ENCODE measurements at regions not wholly inside any gene's neighbourhood (a gene's known extent, or its start where the extent isn't known, plus 50 kb on each side); places are given as distances from the start of the nearest gene placed in this dataset.

DNA sequence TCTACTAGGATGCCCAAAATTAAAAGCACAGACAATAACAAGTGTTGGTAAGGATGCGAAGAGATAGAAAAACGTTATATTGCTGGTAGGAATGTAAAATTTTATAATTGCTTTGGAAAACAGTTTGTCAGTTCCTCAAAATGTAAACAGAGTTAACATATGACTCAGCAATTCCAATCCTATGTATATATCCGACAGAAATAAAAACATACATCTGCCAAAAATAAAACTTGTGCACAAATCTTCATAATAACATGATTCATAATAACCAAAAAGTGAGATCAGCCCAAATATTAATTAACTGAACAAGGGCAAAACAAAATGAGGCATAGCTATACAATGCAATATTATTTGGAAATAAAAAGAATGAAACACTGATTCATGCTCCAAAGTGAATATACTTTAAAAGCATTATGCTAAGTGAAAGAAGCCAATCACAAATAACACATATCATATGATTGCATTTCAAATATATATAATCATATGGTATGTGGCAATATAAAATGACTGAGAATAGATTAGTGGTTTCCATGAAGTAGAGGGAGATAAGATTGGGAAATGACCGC is 609.3 kb downstream of the IGSF11 start:
- intact Hi-C loops (cut with micrococcal nuclease) = no loop called here
- TF ChIP-seq, protein P1, sequence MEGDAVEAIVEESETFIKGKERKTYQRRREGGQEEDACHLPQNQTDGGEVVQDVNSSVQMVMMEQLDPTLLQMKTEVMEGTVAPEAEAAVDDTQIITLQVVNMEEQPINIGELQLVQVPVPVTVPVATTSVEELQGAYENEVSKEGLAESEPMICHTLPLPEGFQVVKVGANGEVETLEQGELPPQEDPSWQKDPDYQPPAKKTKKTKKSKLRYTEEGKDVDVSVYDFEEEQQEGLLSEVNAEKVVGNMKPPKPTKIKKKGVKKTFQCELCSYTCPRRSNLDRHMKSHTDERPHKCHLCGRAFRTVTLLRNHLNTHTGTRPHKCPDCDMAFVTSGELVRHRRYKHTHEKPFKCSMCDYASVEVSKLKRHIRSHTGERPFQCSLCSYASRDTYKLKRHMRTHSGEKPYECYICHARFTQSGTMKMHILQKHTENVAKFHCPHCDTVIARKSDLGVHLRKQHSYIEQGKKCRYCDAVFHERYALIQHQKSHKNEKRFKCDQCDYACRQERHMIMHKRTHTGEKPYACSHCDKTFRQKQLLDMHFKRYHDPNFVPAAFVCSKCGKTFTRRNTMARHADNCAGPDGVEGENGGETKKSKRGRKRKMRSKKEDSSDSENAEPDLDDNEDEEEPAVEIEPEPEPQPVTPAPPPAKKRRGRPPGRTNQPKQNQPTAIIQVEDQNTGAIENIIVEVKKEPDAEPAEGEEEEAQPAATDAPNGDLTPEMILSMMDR (IDR thresholded peaks at IDR 0.05) = no peak
- no peaks in the 10 kb centered on the region for H3K36me3 Mint-ChIP-seq (ENCODE audit: low read depth)

DNA sequence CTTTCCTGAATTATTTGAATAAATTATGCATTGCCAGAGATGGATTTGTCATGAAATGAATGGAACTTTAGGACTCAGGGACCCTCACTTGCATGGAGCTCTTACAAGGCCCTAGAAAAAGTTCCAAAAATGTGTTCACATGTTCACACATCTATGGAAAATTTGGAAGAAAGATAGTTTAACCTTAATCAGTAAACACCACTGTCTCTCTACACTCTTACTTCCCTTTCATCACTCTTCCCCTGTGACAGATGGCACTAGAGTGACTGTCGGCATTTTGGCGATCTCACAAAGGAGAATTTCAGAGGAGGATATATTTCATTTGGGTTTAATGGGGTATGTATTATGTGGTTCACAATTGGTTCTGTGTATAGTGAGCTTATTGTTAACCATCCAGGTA is 600.8 kb downstream of the IGSF11 start:
- H3K27ac Mint-ChIP-seq = no peak overlapping the region
- H3K36me3 Mint-ChIP-seq (ENCODE audit: low read depth) = no peaks in the 10 kb centered on the region
- TF ChIP-seq, protein P1 (IDR thresholded peaks at IDR 0.05) = no peak
- ATAC-seq (ENCODE audit: low read depth) = no peak
- intact Hi-C loops (cut with micrococcal nuclease) = no loop called here
- H3K4me1 Mint-ChIP-seq = no peaks in the 10 kb centered on the region
- DNase-seq = no peak
- CTCF ChIA-PET = no interaction called here
- POLR2A ChIA-PET = no interaction called here
- H3K4me3 Mint-ChIP-seq = no peak overlapping the region
- H3K9me3 Mint-ChIP-seq = peaks cover 2% of the 10 kb centered on the region
- no peaks in the 10 kb centered on the region for H3K27me3 Mint-ChIP-seq

More for the DNA sequence above, 609.3 kb downstream of the IGSF11 start:
- ChIA-PET CTCF (no interaction called here), POLR2A (no interaction called here)
- Mint-ChIP-seq H3K4me1 (no peaks in the 10 kb centered on the region), H3K9me3 (peaks cover 4% of the 10 kb centered on the region), H3K27me3 (no peaks in the 10 kb centered on the region), H3K4me3 (no peak overlapping the region), H3K27ac (no peak overlapping the region)
- ATAC-seq (ENCODE audit: low read depth) (no peak), DNase-seq (no peak)

DNA sequence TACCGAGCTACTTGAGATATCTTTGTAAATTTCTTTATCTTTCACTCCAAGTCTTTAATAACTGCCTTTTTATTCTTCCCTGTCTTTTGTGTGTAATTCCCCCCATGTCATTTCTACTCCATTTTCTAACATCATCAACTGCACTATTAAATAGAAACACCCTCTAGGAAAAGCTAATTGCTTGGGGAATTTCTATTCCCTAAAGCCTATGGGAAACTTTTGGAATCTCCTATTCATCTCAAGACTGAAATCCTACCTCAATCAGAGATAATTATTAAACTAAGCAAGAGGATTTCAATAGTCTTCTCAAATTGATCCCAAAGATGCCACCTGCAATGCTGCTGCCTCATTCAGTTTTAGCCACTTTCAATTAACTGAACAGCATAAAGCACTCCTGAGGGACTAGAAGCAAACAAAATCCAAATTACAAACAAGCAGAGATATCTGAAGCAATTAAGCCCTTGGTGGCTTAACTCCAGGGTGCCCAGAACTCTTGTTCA is 598.7 kb downstream of the IGSF11 start:
- H3K4me3 Mint-ChIP-seq = no peak overlapping the region
- H3K27me3 Mint-ChIP-seq = no peaks in the 10 kb centered on the region
- H3K36me3 Mint-ChIP-seq (ENCODE audit: low read depth) = no peaks in the 10 kb centered on the region
- ChIA-PET POLR2A (no interaction called here), CTCF (no interaction called here)
- TF ChIP-seq, protein P1 (IDR thresholded peaks at IDR 0.05) = no peak
- no peaks in the 10 kb centered on the region for H3K4me1 Mint-ChIP-seq
- DNase-seq (no peak), ATAC-seq (ENCODE audit: low read depth) (no peak)
- H3K9me3 Mint-ChIP-seq = no peaks in the 10 kb centered on the region
- intact Hi-C loops (cut with micrococcal nuclease) = no loop called here
- no peak overlapping the region for H3K27ac Mint-ChIP-seq

DNA sequence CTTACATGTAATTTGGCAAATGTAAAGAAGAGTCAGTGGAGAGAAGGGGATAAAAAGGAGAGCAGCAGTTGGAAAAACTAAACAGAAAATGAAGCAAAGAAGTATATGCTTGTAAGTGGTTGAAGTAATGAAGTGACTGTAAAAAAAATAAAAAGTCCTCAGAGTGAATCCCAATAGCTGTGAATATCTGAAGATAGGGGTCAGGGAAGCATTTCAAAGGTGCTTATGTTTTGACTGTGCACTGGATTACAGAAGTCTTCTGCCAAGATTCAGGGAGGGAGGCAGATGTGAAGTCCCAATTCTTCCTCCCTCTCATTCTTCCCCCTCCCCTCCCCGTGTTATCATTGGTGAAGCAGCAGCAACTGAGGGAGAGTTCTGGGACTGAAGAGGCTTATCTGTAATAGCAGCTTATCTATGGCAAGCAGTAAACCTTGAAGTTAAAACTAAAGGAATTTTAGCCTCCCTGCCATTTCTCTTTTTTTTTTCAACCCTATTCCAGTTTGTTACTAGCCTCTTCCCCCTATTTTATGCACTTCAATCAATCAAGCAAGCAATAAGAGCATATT is 597.9 kb downstream of the IGSF11 start:
- intact Hi-C loops (cut with micrococcal nuclease) = no loop called here
- no peaks in the 10 kb centered on the region for H3K36me3 Mint-ChIP-seq (ENCODE audit: low read depth)
- POLR2A ChIA-PET = no interaction called here
- H3K27ac Mint-ChIP-seq = no peak overlapping the region
- H3K9me3 Mint-ChIP-seq = no peaks in the 10 kb centered on the region
- no peaks in the 10 kb centered on the region for H3K4me1 Mint-ChIP-seq
- no peak overlapping the region for H3K4me3 Mint-ChIP-seq
- DNase-seq = no peak
- CTCF ChIA-PET = no interaction called here
- TF ChIP-seq, protein P1 (IDR thresholded peaks at IDR 0.05) = no peak
- no peak for ATAC-seq (ENCODE audit: low read depth)
- H3K27me3 Mint-ChIP-seq = no peaks in the 10 kb centered on the region

DNA sequence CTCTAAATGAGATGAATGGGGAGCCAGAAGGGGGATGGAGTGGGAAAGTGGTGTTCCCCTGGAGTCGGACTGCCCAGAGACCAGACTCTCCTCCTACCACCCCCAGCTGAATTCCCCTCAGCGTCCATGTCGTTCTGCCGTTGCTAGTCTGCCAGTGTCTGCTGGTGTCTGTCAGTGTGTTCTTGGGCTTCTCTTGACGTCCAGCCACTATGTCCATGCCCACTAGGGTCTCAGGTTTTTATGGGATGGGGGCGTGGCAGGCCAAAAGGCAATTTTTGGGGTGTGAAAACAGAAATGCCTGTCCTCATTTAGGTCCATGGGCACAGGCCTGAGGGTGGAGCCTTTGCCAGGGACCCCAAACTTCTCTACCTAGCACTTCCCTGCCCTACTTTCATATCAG is 589.6 kb downstream of the IGSF11 start:
- H3K27me3 Mint-ChIP-seq = no peaks in the 10 kb centered on the region
- no peak for DNase-seq
- ATAC-seq (ENCODE audit: low read depth) = no peak
- ChIA-PET POLR2A (no interaction called here), CTCF (no interaction called here)
- no peak overlapping the region for H3K4me3 Mint-ChIP-seq
- no peaks in the 10 kb centered on the region for H3K36me3 Mint-ChIP-seq (ENCODE audit: low read depth)
- H3K27ac Mint-ChIP-seq = no peak overlapping the region
- H3K4me1 Mint-ChIP-seq = no peaks in the 10 kb centered on the region
- TF ChIP-seq, protein P1 (IDR thresholded peaks at IDR 0.05) = no peak
- intact Hi-C loops (cut with micrococcal nuclease) = no loop called here
- H3K9me3 Mint-ChIP-seq = peaks cover 4% of the 10 kb centered on the region
